ENCODE measurements at regions not wholly inside any gene's neighbourhood (a gene's known extent, or its start where the extent isn't known, plus 50 kb on each side); places are given as distances from the start of the nearest gene placed in this dataset.

DNA sequence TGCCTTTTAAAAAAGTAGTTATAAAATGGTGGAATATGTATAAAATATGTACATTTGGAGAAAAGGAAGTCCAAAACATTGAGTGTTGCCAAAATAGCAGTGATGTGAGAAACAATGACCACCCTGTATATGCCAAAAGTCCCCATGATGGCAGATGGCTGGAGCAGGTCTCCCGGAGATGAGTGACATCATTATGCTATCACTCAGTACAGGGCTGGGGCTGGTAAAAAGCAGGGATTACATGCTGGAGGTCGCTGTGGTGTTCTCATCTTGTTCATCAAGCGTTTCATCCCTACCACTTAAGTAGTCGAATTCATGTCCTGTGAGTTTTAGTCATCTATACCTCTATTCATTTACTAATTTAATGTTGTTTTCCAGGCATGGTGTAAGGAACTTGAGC, 315.3 kb upstream of the SLC35B3 start:
- H3K27me3 ChIP-seq (ENCODE audit: control insufficient read depth, insufficient read depth, low read length), result no peaks in the 10 kb centered on the region
- POLR2A ChIA-PET (ENCODE audit: unreplicated experiment), result no interaction called here
- no peak overlapping the region for H2BK5ac ChIP-seq (ENCODE audit: low read depth, low read length, poor library complexity, severe bottlenecking)
- no peak overlapping the region for H3K27ac ChIP-seq (ENCODE audit: insufficient read depth, low read length)
- no peak overlapping the region for H3K18ac ChIP-seq (ENCODE audit: low read depth, low read length)
- no peak overlapping the region for H4K91ac ChIP-seq (ENCODE audit: insufficient read depth, low read depth, low read length)
- DNase-seq (no peak), ATAC-seq (ENCODE audit: low read depth) (no peak)
- no peak overlapping the region for H3K23ac ChIP-seq (ENCODE audit: low read depth, low read length)
- H3K9me3 ChIP-seq (ENCODE audit: control insufficient read depth, insufficient read depth, low read length), result peaks cover 8% of the 10 kb centered on the region
- H3K56ac ChIP-seq (ENCODE audit: extremely low read depth, insufficient read depth, low read length), result no peak overlapping the region
- H2BK15ac ChIP-seq (ENCODE audit: low read depth, low read length), result no peak overlapping the region
- dilution Hi-C loops (cut with HindIII; ENCODE audit: low sequenced_read_pairs, unreplicated experiment) (no loop called here), intact Hi-C loops (cut with micrococcal nuclease) (no loop called here), in situ Hi-C loops (cut with MboI; ENCODE audit: low sequenced_read_pairs) (no loop called here)
- no peak overlapping the region for H3K9ac ChIP-seq (ENCODE audit: low read depth, low read length)
- no peak overlapping the region for H3K4me3 ChIP-seq (ENCODE audit: insufficient read depth, low read depth, low read length)
- H3K4ac ChIP-seq (ENCODE audit: low read depth, low read length), result no peak overlapping the region
- TF ChIP-seq NFE2L2 (IDR thresholded peaks at IDR 0.05; ENCODE audit: low read depth, low read length), result no peak
- no peak for TF ChIP-seq MAFK (IDR thresholded peaks at IDR 0.05; ENCODE audit: low read depth, low read length)
- TF ChIP-seq RFX5 (IDR thresholded peaks at IDR 0.05; ENCODE audit: low read depth, low read length), result no peak
- TF ChIP-seq RCOR1 (IDR thresholded peaks at IDR 0.05; ENCODE audit: insufficient replicate concordance, low read length), result no peak
- no peak for TF ChIP-seq BHLHE40 (IDR thresholded peaks at IDR 0.05; ENCODE audit: low read depth, low read length)
- H3K14ac ChIP-seq (replicated peaks; ENCODE audit: low read depth, low read length), result no peak overlapping the region
- no peak overlapping the region for H2AK9ac ChIP-seq (replicated peaks; ENCODE audit: low read depth, low read length, poor library complexity)
- WGBS, 2 experiments (ENCODE audit: extremely low coverage in 2 of 2, insufficient read length in 1 of 2), result no CpG with 5 or more reads among the region's 4 CpGs
- no peaks in the 10 kb centered on the region for H3K36me3 ChIP-seq (ENCODE audit: control insufficient read depth, insufficient read depth, low read length)
- H4K20me1 ChIP-seq (ENCODE audit: insufficient read depth, low read length), result no peaks in the 10 kb centered on the region
- no peak overlapping the region for H2AFZ ChIP-seq (replicated peaks; ENCODE audit: low read length, poor library complexity)
- no peak overlapping the region for H3K4me2 ChIP-seq (ENCODE audit: low read depth, low read length)
- no TSS peak for BruUV-seq (replicated peaks)
- H4K8ac ChIP-seq (ENCODE audit: low read depth in 2 of 2, low read length in 2 of 2), result no peak overlapping the region
- H4K5ac ChIP-seq (ENCODE audit: low read depth, low read length), result no peak overlapping the region
- no peak overlapping the region for H2AK5ac ChIP-seq (ENCODE audit: low read depth, low read length)
- no peak overlapping the region for H2BK120ac ChIP-seq (ENCODE audit: low read depth, low read length)
- CTCF ChIA-PET, result no interaction called here
- H3K9me1 ChIP-seq (ENCODE audit: insufficient read depth, low read length), result no peaks in the 10 kb centered on the region
- H2BK20ac ChIP-seq (ENCODE audit: low read depth, low read length), result no peak overlapping the region
- H3K4me1 ChIP-seq (ENCODE audit: control insufficient read depth, insufficient read depth, low read length), result no peaks in the 10 kb centered on the region
- no peaks in the 10 kb centered on the region for H3K79me1 ChIP-seq (ENCODE audit: low read depth in 1 of 2, low read length in 2 of 2)
